Breast epithelium (tissue), 4 donors: ENCODE measurements at regions not wholly inside any gene's neighbourhood (a gene's known extent, or its start where the extent isn't known, plus 50 kb on each side); places are given as distances from the start of the nearest gene placed in this dataset.

Experiments used
- DNase-seq, 2 donors: peaks; one replicate each; pipeline ENCODE4 v3.0.0-alpha.2; 2019; ENCODE audit warnings: low spot score in 2 of 2
- H3K27ac ChIP-seq, 2 donors: fragments of 200-600 bp; sonication (generic) in 1 of 2; one replicate each; pipeline ENCODE4 v1.5.1; 2016 to 2019; ENCODE audit warnings: mild to moderate bottlenecking in 1 of 2
- H3K27me3 ChIP-seq, 2 donors: fragments of 200-600 bp; sonication (generic) in 1 of 2; one replicate each; pipeline versions ENCODE4 v1.5.1 to v1.6.0; 2017 to 2019; ENCODE audit warnings: control low read depth in 1 of 2, mild to moderate bottlenecking in 1 of 2
- H3K36me3 ChIP-seq: fragments of 200-600 bp; one replicate; pipeline ENCODE4 v1.5.1; 2019
- H3K4me1 ChIP-seq, 2 donors: fragments of 200-600 bp; sonication (generic); one replicate each; pipeline ENCODE4 v1.5.1; 2016 to 2019; ENCODE audit warnings: control low read depth in 1 of 2
- H3K4me3 ChIP-seq, 3 donors: fragments of 200-600 bp; sonication (generic); 1 replicate in 2 of 3; 2 replicates in 1 of 3; pipeline ENCODE4 v1.5.1; 2016 to 2019; ENCODE audit warnings: mild to moderate bottlenecking in 3 of 3, moderate library complexity in 2 of 3
- H3K9me3 ChIP-seq, 2 donors: fragments of 200-600 bp; sonication (generic) in 1 of 2; one replicate each; pipeline ENCODE4 v1.5.1; 2016 to 2019; ENCODE audit warnings: control low read depth in 1 of 2
- CTCF ChIP-seq, 3 donors: fragments of 450-650 bp; IDR thresholded peaks; one replicate each; pipeline ENCODE4 v1.5.1; 2016 to 2017; ENCODE audit warnings: antibody characterized with exemption in 3 of 3, mild to moderate bottlenecking in 3 of 3, moderate library complexity in 3 of 3
- POLR2A ChIP-seq: fragments of 450-650 bp; IDR thresholded peaks from one replicate; pipeline ENCODE4 v1.6.1; 2016; ENCODE audit warnings: antibody characterized with exemption, mild to moderate bottlenecking, moderate library complexity
- POLR2AphosphoS5 ChIP-seq, 3 donors: sonication (generic); formaldehyde crosslinking; IDR thresholded peaks; one replicate each; pipeline ENCODE4 v1.6.1; 2017; ENCODE audit warnings: antibody characterized with exemption in 3 of 3
- intact Hi-C: fragments of 100-400 bp; cut with DNase I; formaldehyde crosslinking; loops from one replicate; pipeline ENCODE4 v1.15.1; 2023; ENCODE audit warnings: low total_unique reads

GRCh38 chr16:79795556-79795955, 195.0 kb upstream of the MAF start:
- DNase-seq = no peak
- Histone ChIP-seq H3K27me3 (no peaks in the 10 kb centered on the region), H3K27ac (no peak overlapping the region), H3K4me3 (no peak overlapping the region), H3K36me3 (no peaks in the 10 kb centered on the region), H3K4me1 (no peaks in the 10 kb centered on the region), H3K9me3 (no peaks in the 10 kb centered on the region)
- no peak for TF ChIP-seq POLR2A
- no peak for TF ChIP-seq POLR2AphosphoS5 (IDR thresholded peaks at IDR 0.05)
- no peak for TF ChIP-seq CTCF (IDR thresholded peaks at IDR 0.05)
- intact Hi-C loops = no loop called here

GRCh38 chr16:79794941-79795340, 194.4 kb upstream of the MAF start:
- no peaks in the 10 kb centered on the region for H3K36me3 ChIP-seq

GRCh38 chr16:79792664-79793351, 192.3 kb upstream of the MAF start:
- intact Hi-C loops = no loop called here
- no peak overlapping the region for H3K27ac ChIP-seq
- no peaks in the 10 kb centered on the region for H3K4me1 ChIP-seq
- no peaks in the 10 kb centered on the region for H3K27me3 ChIP-seq
- no peak for DNase-seq
- H3K9me3 ChIP-seq = no peaks in the 10 kb centered on the region
- TF ChIP-seq POLR2AphosphoS5 (IDR thresholded peaks at IDR 0.05) = no peak
- no peak for TF ChIP-seq CTCF (IDR thresholded peaks at IDR 0.05)
- TF ChIP-seq POLR2A = no peak
- no peaks in the 10 kb centered on the region for H3K36me3 ChIP-seq
- H3K4me3 ChIP-seq = no peak overlapping the region

More at GRCh38 chr16:79794941-79795340, 194.4 kb upstream of the MAF start:
- intact Hi-C loops = no loop called here
- TF ChIP-seq POLR2AphosphoS5 (IDR thresholded peaks at IDR 0.05) (no peak), CTCF (IDR thresholded peaks at IDR 0.05) (no peak), POLR2A (no peak)
- Histone ChIP-seq H3K9me3 (no peaks in the 10 kb centered on the region), H3K4me1 (no peaks in the 10 kb centered on the region), H3K4me3 (no peak overlapping the region), H3K27ac (no peak overlapping the region), H3K27me3 (no peaks in the 10 kb centered on the region)
- DNase-seq = no peak

- Histone ChIP-seq H3K27me3 (no peaks in the 10 kb centered on the region), H3K4me3 (no peak overlapping the region), H3K36me3 (no peaks in the 10 kb centered on the region), H3K4me1 (no peaks in the 10 kb centered on the region), H3K9me3 (no peaks in the 10 kb centered on the region), H3K27ac (no peak overlapping the region)
- TF ChIP-seq POLR2AphosphoS5 (IDR thresholded peaks at IDR 0.05) = no peak
- no peak for TF ChIP-seq POLR2A
- TF ChIP-seq CTCF (IDR thresholded peaks at IDR 0.05) = no peak
- intact Hi-C loops = no loop called here
- no peak for DNase-seq
These were observed 191.5 kb upstream of the MAF start for GRCh38 chr16:79792076-79792475.

- Histone ChIP-seq H3K36me3 (no peaks in the 10 kb centered on the region), H3K27ac (no peak overlapping the region), H3K4me1 (no peaks in the 10 kb centered on the region), H3K27me3 (no peaks in the 10 kb centered on the region), H3K9me3 (no peaks in the 10 kb centered on the region), H3K4me3 (no peak overlapping the region)
- TF ChIP-seq POLR2AphosphoS5 (IDR thresholded peaks at IDR 0.05) (no peak), CTCF (IDR thresholded peaks at IDR 0.05) (no peak), POLR2A (no peak)
- intact Hi-C loops = no loop called here
- no peak for DNase-seq
These were observed 190.3 kb upstream of the MAF start for GRCh38 chr16:79790854-79791253.
